ENCODE measurements at regions not wholly inside any gene's neighbourhood (a gene's known extent, or its start where the extent isn't known, plus 50 kb on each side); places are given as distances from the start of the nearest gene placed in this dataset.
"Not testable (repeated sequence)": the region's sequence is repeated elsewhere in the genome, so short reads cannot be mapped to it uniquely, and the experiment has no call there.

GRCh38 chr16:75833385-75833784 is 107.1 kb upstream of the CPHXL start:
- TF ChIP-seq CTCF, POLR2A (IDR thresholded peaks at IDR 0.05): not testable (repeated sequence)

Data from sigmoid colon (tissue), 3 donors.